ENCODE measurements at regions not wholly inside any gene's neighbourhood (a gene's known extent, or its start where the extent isn't known, plus 50 kb on each side); places are given as distances from the start of the nearest gene placed in this dataset.

DNA sequence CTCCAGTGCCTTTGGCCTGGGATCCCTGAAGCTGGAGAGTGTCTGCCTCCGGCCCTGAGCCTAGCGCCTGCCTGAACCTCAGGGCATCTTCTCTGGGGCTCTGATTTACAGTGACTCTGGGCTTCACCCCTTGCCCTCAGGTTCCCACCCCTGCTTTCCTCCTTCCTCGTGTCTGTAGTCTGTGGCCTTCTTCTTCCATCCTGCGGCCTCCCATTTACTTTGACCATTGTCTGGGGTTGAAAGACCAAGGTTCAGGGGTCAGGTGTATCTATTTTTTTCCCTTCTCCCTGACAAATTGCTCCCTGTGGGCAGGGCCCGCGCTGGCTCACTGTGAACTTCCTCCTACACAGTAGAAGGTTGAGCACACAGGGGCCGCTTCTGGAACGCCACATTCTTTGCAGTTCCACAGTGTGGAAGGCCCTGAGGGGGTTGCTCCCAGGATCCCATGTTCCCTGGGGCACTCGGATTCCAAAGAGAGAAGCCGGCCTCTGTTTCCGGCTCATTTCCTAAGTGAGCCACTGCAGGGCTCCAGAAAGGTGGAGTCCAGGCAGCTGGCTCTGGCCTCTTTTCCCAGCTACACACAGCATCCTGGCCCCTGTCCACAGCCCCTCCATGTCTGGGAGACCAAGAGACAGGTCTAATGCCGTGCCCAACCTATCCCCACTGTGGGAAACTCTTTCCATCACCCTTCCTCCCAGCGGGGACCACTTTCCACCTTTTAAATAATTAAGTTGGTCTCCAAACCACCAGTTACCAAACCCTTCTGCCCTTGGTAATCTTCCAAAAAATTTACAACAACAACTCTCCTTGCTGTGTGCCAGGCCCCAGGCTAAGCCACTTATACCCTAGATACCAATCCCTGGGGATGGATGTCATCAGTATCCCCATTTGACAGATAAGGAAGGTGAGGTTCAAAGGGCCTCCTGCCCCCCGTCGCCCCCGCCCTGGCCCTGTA, 140.3 kb upstream of the IER5L start:
- no peaks in the 10 kb centered on the region for H3K36me3 ChIP-seq (ENCODE audit: control insufficient read depth in 2 of 2, insufficient read depth in 1 of 2, low read length in 2 of 2)
- H3K4me1 ChIP-seq (ENCODE audit: control insufficient read depth, insufficient read depth, low read length) = peaks cover 2% of the 10 kb centered on the region
- ChIA-PET CTCF (interaction anchor here (0.6 to 0.7 kb wide), 2 partner anchors 297 to 1552 kb away, joined by 3 read pairs; no protein-coding TSS in a partner anchor), POLR2A (interaction anchor here (1.0 to 1.6 kb wide), 2 partner anchors 140 to 178 kb away, joined by 4 read pairs; partner anchors contain the start of gene IER5L)
- H3K9me3 ChIP-seq (ENCODE audit: control insufficient read depth, insufficient read depth, low read depth, low read length) = no peaks in the 10 kb centered on the region
- TF ChIP-seq ZNF266 (tag by site-specific recombination; IDR thresholded peaks at IDR 0.05; ENCODE audit: low read depth) (no peak), TCF7L2 (IDR thresholded peaks at IDR 0.05; ENCODE audit: borderline replicate concordance, low read depth, low read length) (no peak), BCL11B (tag by site-specific recombination; IDR thresholded peaks at IDR 0.05; ENCODE audit: low read depth) (no peak), ZNF561 (tag by site-specific recombination; IDR thresholded peaks at IDR 0.05; ENCODE audit: borderline replicate concordance) (no peak), ZNF560 (tag by site-specific recombination; IDR thresholded peaks at IDR 0.05; ENCODE audit: borderline replicate concordance) (no peak), ZNF610 (tag by site-specific recombination; IDR thresholded peaks at IDR 0.05; ENCODE audit: borderline replicate concordance) (no peak), ZNF548 (tag by site-specific recombination; IDR thresholded peaks at IDR 0.05) (no peak), SCRT2 (tag by site-specific recombination; IDR thresholded peaks at IDR 0.05) (no peak)
- TF ChIP-seq, protein P1, sequence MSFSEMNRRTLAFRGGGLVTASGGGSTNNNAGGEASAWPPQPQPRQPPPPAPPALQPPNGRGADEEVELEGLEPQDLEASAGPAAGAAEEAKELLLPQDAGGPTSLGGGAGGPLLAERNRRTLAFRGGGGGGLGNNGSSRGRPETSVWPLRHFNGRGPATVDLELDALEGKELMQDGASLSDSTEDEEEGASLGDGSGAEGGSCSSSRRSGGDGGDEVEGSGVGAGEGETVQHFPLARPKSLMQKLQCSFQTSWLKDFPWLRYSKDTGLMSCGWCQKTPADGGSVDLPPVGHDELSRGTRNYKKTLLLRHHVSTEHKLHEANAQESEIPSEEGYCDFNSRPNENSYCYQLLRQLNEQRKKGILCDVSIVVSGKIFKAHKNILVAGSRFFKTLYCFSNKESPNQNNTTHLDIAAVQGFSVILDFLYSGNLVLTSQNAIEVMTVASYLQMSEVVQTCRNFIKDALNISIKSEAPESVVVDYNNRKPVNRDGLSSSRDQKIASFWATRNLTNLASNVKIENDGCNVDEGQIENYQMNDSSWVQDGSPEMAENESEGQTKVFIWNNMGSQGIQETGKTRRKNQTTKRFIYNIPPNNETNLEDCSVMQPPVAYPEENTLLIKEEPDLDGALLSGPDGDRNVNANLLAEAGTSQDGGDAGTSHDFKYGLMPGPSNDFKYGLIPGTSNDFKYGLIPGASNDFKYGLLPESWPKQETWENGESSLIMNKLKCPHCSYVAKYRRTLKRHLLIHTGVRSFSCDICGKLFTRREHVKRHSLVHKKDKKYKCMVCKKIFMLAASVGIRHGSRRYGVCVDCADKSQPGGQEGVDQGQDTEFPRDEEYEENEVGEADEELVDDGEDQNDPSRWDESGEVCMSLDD (tag by site-specific recombination; IDR thresholded peaks at IDR 0.05) = no peak
- no peak overlapping the region for H3K27ac ChIP-seq (ENCODE audit: extremely low read depth, low read depth, low read length)
- no peak overlapping the region for H3K4me3 ChIP-seq (ENCODE audit: low read depth, low read length)

DNA sequence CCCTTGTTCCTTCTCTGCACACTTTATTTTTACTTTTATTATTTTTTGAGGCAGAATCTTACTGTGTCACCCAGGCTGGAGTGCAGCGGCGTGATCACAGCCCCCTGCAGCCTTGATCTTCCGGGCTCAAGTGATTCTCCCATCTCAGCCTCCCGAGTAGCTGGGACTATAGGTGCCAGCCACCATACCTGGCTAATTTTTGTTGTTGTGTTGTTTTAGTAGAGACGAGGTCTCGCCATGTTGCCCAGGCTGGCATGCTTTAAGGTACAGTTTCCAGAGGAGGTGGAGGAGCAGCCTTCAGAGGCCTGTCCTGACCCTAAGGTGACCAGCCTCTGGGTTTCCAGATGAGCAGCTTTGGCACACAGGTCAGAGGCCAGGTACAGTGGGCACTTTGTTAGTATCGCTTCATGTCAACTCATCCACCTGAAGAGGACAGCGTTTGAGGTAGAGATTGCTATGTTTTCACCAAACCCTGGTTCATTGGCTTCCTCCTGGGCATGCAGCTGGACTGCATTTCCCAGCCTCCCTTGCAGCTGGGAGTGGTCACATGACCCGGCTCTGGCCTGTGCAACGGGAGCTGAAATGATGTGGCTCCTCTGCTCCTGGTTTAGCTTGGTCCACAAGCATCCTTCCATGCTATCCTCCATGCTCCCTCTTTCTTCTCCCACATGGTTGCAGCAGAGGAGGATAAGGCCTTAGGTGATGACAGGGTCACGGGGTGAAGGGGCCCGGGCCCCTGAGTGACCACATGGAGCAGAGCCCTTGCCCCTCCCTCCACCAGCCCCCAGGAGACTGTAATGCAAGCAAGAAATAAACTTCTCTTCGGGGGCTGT, 139.3 kb upstream of the IER5L start:
- ChIA-PET POLR2A (interaction anchor here (0.7 to 1.6 kb wide), 3 partner anchors 17 to 179 kb away, joined by 4 read pairs; partner anchors contain the start of gene IER5L), CTCF (interaction anchor here (1.4 kb wide), 1 partner anchor 143 kb away, joined by 3 read pairs; no protein-coding TSS in a partner anchor)
- H3K36me3 ChIP-seq (ENCODE audit: control insufficient read depth in 2 of 2, insufficient read depth in 1 of 2, low read length in 2 of 2) = no peaks in the 10 kb centered on the region
- no peak overlapping the region for H3K4me3 ChIP-seq (ENCODE audit: low read depth, low read length)
- no peak overlapping the region for H3K27ac ChIP-seq (ENCODE audit: extremely low read depth, low read depth, low read length)
- TF ChIP-seq KLF7 (tag by site-specific recombination; IDR thresholded peaks at IDR 0.05; ENCODE audit: borderline replicate concordance) (no peak), ZNF366 (tag by site-specific recombination; conservative IDR thresholded peaks at IDR 0.05) (no peak), SCRT2 (tag by site-specific recombination; IDR thresholded peaks at IDR 0.05) (no peak), ZFP3 (tag by site-specific recombination; IDR thresholded peaks at IDR 0.05; ENCODE audit: low read depth) (no peak), ZIC2 (tag by site-specific recombination; IDR thresholded peaks at IDR 0.05) (no peak), ZBTB17 (tag by site-specific recombination; IDR thresholded peaks at IDR 0.05) (peak; percentile 73; the same call in 1 of the 2 replicates), OSR2 (tag by site-specific recombination; IDR thresholded peaks at IDR 0.05) (peak; percentile 33; the same call in 1 of the 2 replicates), BCL11A (tag by site-specific recombination; IDR thresholded peaks at IDR 0.05; ENCODE audit: low read depth) (no peak), ZNF24 (tag by site-specific recombination; IDR thresholded peaks at IDR 0.05) (peak; percentile 80; the same call in 1 of the 2 replicates)
- no peaks in the 10 kb centered on the region for H3K9me3 ChIP-seq (ENCODE audit: control insufficient read depth, insufficient read depth, low read depth, low read length)
- peaks cover 2% of the 10 kb centered on the region for H3K4me1 ChIP-seq (ENCODE audit: control insufficient read depth, insufficient read depth, low read length)
